ENCODE measurements at regions not wholly inside any gene's neighbourhood (a gene's known extent, or its start where the extent isn't known, plus 50 kb on each side); places are given as distances from the start of the nearest gene placed in this dataset.

GRCh38 chr10:113354711-113355110 lies 198.1 kb upstream of the HABP2 start:
- DNase-seq (ENCODE audit: low spot score in 2 of 2), result no peak
- intact Hi-C loops (cut with DNase I), result no loop called here
- Histone ChIP-seq H3K4me3 (no peak overlapping the region), H3K27me3 (no peaks in the 10 kb centered on the region), H3K9me3 (no peaks in the 10 kb centered on the region), H3K36me3 (no peaks in the 10 kb centered on the region), H3K4me1 (no peaks in the 10 kb centered on the region), H3K27ac (no peak overlapping the region)
- TF ChIP-seq, protein P1, sequence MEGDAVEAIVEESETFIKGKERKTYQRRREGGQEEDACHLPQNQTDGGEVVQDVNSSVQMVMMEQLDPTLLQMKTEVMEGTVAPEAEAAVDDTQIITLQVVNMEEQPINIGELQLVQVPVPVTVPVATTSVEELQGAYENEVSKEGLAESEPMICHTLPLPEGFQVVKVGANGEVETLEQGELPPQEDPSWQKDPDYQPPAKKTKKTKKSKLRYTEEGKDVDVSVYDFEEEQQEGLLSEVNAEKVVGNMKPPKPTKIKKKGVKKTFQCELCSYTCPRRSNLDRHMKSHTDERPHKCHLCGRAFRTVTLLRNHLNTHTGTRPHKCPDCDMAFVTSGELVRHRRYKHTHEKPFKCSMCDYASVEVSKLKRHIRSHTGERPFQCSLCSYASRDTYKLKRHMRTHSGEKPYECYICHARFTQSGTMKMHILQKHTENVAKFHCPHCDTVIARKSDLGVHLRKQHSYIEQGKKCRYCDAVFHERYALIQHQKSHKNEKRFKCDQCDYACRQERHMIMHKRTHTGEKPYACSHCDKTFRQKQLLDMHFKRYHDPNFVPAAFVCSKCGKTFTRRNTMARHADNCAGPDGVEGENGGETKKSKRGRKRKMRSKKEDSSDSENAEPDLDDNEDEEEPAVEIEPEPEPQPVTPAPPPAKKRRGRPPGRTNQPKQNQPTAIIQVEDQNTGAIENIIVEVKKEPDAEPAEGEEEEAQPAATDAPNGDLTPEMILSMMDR (IDR thresholded peaks at IDR 0.05), result no peak

GRCh38 chr10:113356794-113357680 lies 195.8 kb upstream of the HABP2 start:
- H3K27me3 ChIP-seq, result no peaks in the 10 kb centered on the region
- no peak for DNase-seq (ENCODE audit: low spot score in 2 of 2)
- intact Hi-C loops (cut with DNase I), result no loop called here
- H3K4me1 ChIP-seq, result peaks cover 0 to 8% of the 10 kb centered on the region in 2 donors
- TF ChIP-seq, protein P1 (IDR thresholded peaks at IDR 0.05), result no peak
- no peak overlapping the region for H3K27ac ChIP-seq
- no peaks in the 10 kb centered on the region for H3K36me3 ChIP-seq
- H3K4me3 ChIP-seq, result no peak overlapping the region
- H3K9me3 ChIP-seq, result no peaks in the 10 kb centered on the region

DNA sequence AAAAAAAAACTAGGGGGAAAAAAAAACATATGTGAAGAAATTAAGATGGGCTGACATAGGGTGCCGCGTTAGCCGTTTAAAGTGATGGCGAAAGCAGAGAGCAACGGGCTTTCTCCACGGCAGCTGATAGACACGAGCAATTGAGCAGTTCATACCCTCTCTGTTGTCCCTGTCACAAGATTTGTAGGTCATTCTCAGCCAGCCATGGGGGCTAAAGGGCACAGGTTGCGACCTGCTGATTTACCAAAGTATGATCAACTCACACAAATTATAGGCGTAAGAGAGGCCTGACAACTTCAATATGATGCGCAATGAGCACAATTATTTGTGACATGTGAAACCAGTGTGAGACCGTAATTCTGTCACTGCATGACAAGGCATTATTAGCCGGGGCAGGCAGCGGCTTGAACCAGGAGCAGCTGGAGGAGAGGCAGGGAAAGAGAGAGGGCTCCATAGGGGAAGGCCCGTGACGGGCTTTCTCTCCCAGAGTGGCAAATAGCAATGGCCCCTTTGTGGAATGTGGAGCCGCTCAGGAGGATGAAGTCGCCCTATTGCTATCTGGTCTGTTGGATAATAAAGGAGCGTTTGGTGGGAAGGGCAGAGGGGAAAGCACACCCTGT lies 195.1 kb upstream of the HABP2 start:
- Histone ChIP-seq H3K9me3 (no peaks in the 10 kb centered on the region), H3K27me3 (no peaks in the 10 kb centered on the region), H3K27ac (no peak overlapping the region), H3K4me3 (no peak overlapping the region), H3K4me1 (peaks cover 0 to 8% of the 10 kb centered on the region in 2 donors), H3K36me3 (no peaks in the 10 kb centered on the region)
- intact Hi-C loops (cut with DNase I), result no loop called here
- no peak for DNase-seq (ENCODE audit: low spot score in 2 of 2)
- TF ChIP-seq, protein P1 (IDR thresholded peaks at IDR 0.05), result no peak

GRCh38 chr10:113359655-113360054 lies 193.2 kb upstream of the HABP2 start:
- DNase-seq (ENCODE audit: low spot score in 2 of 2), result no peak
- Histone ChIP-seq H3K36me3 (no peaks in the 10 kb centered on the region), H3K9me3 (no peaks in the 10 kb centered on the region), H3K4me3 (no peak overlapping the region), H3K27me3 (no peaks in the 10 kb centered on the region), H3K4me1 (peaks cover 0 to 8% of the 10 kb centered on the region in 2 donors), H3K27ac (no peak overlapping the region)
- TF ChIP-seq, protein P1 (IDR thresholded peaks at IDR 0.05), result no peak
- intact Hi-C loops (cut with DNase I), result no loop called here

- Histone ChIP-seq H3K4me1 (peaks cover 0 to 8% of the 10 kb centered on the region in 2 donors), H3K36me3 (no peaks in the 10 kb centered on the region)
- intact Hi-C loops (cut with DNase I), result no loop called here
Measured at GRCh38 chr10:113360870-113361269, 192.0 kb upstream of the HABP2 start.

More at GRCh38 chr10:113360870-113361269, 192.0 kb upstream of the HABP2 start:
- Histone ChIP-seq H3K4me3 (no peak overlapping the region), H3K9me3 (no peaks in the 10 kb centered on the region), H3K27me3 (no peaks in the 10 kb centered on the region), H3K27ac (peak overlapping the region; percentile 42 to 57)
- TF ChIP-seq, protein P1 (IDR thresholded peaks at IDR 0.05), result no peak
- DNase-seq (ENCODE audit: low spot score in 2 of 2), result no peak
